ENCODE measurements at regions not wholly inside any gene's neighbourhood (a gene's known extent, or its start where the extent isn't known, plus 50 kb on each side); places are given as distances from the start of the nearest gene placed in this dataset.

- no peak for DNase-seq
- H3K27ac ChIP-seq (ENCODE audit: low read depth in 2 of 2, low read length in 2 of 2), result no peak overlapping the region
- no peak for TF ChIP-seq CTCF (IDR thresholded peaks at IDR 0.05; ENCODE audit: borderline replicate concordance, extremely low read depth, insufficient read depth)
- peaks cover 0 to 1% (median 0%) of the 10 kb centered on the region in 3 donors for H3K9me3 ChIP-seq (ENCODE audit: control insufficient read depth in 2 of 3, insufficient read depth in 1 of 3, low read length in 3 of 3)
- H3K9ac ChIP-seq (ENCODE audit: low read length in 3 of 3), result no peak overlapping the region
- H3K27me3 ChIP-seq (ENCODE audit: control insufficient read depth, insufficient read depth, low read length), result no peaks in the 10 kb centered on the region
- no peak for FAIRE-seq
- intact Hi-C loops (cut with DNase I), result no loop called here
- H3K4me3 ChIP-seq (ENCODE audit: low read length in 3 of 3), result no peak overlapping the region
- H3K4me1 ChIP-seq (ENCODE audit: control insufficient read depth in 2 of 3, insufficient read depth in 2 of 3, low read depth in 1 of 3, low read length in 3 of 3), result no peaks in the 10 kb centered on the region
- no peaks in the 10 kb centered on the region for H3K36me3 ChIP-seq (ENCODE audit: control insufficient read depth in 2 of 3, insufficient read depth in 3 of 3, low read length in 3 of 3)
Measured at GRCh38 chr14:97891515-97891914, 1094.3 kb downstream of the VRK1 start.

GRCh38 chr14:97894552-97894951 lies 1097.4 kb downstream of the VRK1 start:
- Histone ChIP-seq H3K27me3 (ENCODE audit: control insufficient read depth, insufficient read depth, low read length) (no peaks in the 10 kb centered on the region), H3K4me1 (ENCODE audit: control insufficient read depth in 2 of 3, insufficient read depth in 2 of 3, low read depth in 1 of 3, low read length in 3 of 3) (no peaks in the 10 kb centered on the region), H3K9ac (ENCODE audit: low read length in 3 of 3) (no peak overlapping the region), H3K4me3 (ENCODE audit: low read length in 3 of 3) (no peak overlapping the region), H3K9me3 (ENCODE audit: control insufficient read depth in 2 of 3, insufficient read depth in 1 of 3, low read length in 3 of 3) (peaks cover 0 to 1% (median 0%) of the 10 kb centered on the region in 3 donors), H3K36me3 (ENCODE audit: control insufficient read depth in 2 of 3, insufficient read depth in 3 of 3, low read length in 3 of 3) (no peaks in the 10 kb centered on the region), H3K27ac (ENCODE audit: low read depth in 2 of 2, low read length in 2 of 2) (no peak overlapping the region)
- intact Hi-C loops (cut with DNase I), result no loop called here
- no peak for FAIRE-seq
- TF ChIP-seq CTCF (IDR thresholded peaks at IDR 0.05; ENCODE audit: borderline replicate concordance, extremely low read depth, insufficient read depth), result no peak
- no peak for DNase-seq

GRCh38 chr14:97900196-97900854 lies 1103.1 kb downstream of the VRK1 start:
- Histone ChIP-seq H3K36me3 (ENCODE audit: control insufficient read depth in 2 of 3, insufficient read depth in 3 of 3, low read length in 3 of 3) (no peaks in the 10 kb centered on the region), H3K9ac (ENCODE audit: low read length in 3 of 3) (no peak overlapping the region), H3K27me3 (ENCODE audit: control insufficient read depth, insufficient read depth, low read length) (no peaks in the 10 kb centered on the region), H3K4me1 (ENCODE audit: control insufficient read depth in 2 of 3, insufficient read depth in 2 of 3, low read depth in 1 of 3, low read length in 3 of 3) (no peaks in the 10 kb centered on the region), H3K9me3 (ENCODE audit: control insufficient read depth in 2 of 3, insufficient read depth in 1 of 3, low read length in 3 of 3) (peaks cover 0 to 1% (median 0%) of the 10 kb centered on the region in 3 donors), H3K4me3 (ENCODE audit: low read length in 3 of 3) (no peak overlapping the region), H3K27ac (ENCODE audit: low read depth in 2 of 2, low read length in 2 of 2) (no peak overlapping the region)
- intact Hi-C loops (cut with DNase I), result no loop called here
- no peak for FAIRE-seq
- no peak for DNase-seq
- no peak for TF ChIP-seq CTCF (IDR thresholded peaks at IDR 0.05; ENCODE audit: borderline replicate concordance, extremely low read depth, insufficient read depth)

GRCh38 chr14:97902630-97903029 lies 1105.4 kb downstream of the VRK1 start:
- Histone ChIP-seq H3K27me3 (ENCODE audit: control insufficient read depth, insufficient read depth, low read length) (no peaks in the 10 kb centered on the region), H3K4me1 (ENCODE audit: control insufficient read depth in 2 of 3, insufficient read depth in 2 of 3, low read depth in 1 of 3, low read length in 3 of 3) (no peaks in the 10 kb centered on the region), H3K4me3 (ENCODE audit: low read length in 3 of 3) (no peak overlapping the region), H3K36me3 (ENCODE audit: control insufficient read depth in 2 of 3, insufficient read depth in 3 of 3, low read length in 3 of 3) (no peaks in the 10 kb centered on the region), H3K27ac (ENCODE audit: low read depth in 2 of 2, low read length in 2 of 2) (no peak overlapping the region), H3K9ac (ENCODE audit: low read length in 3 of 3) (no peak overlapping the region), H3K9me3 (ENCODE audit: control insufficient read depth in 2 of 3, insufficient read depth in 1 of 3, low read length in 3 of 3) (no peaks in the 10 kb centered on the region)
- DNase-seq (no peak), FAIRE-seq (no peak)
- intact Hi-C loops (cut with DNase I), result no loop called here
- no peak for TF ChIP-seq CTCF (IDR thresholded peaks at IDR 0.05; ENCODE audit: borderline replicate concordance, extremely low read depth, insufficient read depth)

Data from kidney (tissue), 13 donors.